ENCODE measurements at regions not wholly inside any gene's neighbourhood (a gene's known extent, or its start where the extent isn't known, plus 50 kb on each side); places are given as distances from the start of the nearest gene placed in this dataset.

DNA sequence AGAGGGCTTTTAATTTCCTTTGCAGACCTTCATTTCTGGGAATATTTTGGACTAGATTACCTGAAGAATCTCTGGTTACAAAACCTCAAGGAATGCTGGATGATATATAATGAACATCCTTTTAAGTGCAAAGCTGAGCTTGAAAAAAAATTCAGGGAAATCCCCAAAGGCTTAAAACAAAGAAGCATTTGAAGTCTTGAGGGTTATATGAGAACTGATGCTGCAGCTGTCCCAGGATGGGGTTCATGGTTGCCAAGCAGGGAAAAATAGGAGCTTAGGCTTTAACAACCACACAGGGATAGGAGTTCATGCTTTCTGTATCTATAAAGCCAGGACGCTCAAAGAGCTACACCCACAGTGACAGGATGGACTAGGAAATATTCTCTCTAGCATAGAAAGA lies 150.4 kb upstream of the IRX5 start:
- Histone ChIP-seq H3K9me3 (ENCODE audit: control insufficient read depth, low read length) (no peaks in the 10 kb centered on the region), H3K27ac (no peak overlapping the region), H3K4me1 (no peaks in the 10 kb centered on the region), H3K27me3 (ENCODE audit: control insufficient read depth, insufficient read depth, low read length) (no peaks in the 10 kb centered on the region), H3K9ac (no peak overlapping the region), H2AFZ (no peak overlapping the region), H3K4me3 (ENCODE audit: low read depth, low read length) (no peak overlapping the region), H3K79me2 (no peaks in the 10 kb centered on the region), H3K4me2 (ENCODE audit: low read length) (no peak overlapping the region), H3K36me3 (ENCODE audit: control insufficient read depth, insufficient read depth, low read length) (no peaks in the 10 kb centered on the region)
- no peak for TF ChIP-seq CTCF (IDR thresholded peaks at IDR 0.05)

DNA sequence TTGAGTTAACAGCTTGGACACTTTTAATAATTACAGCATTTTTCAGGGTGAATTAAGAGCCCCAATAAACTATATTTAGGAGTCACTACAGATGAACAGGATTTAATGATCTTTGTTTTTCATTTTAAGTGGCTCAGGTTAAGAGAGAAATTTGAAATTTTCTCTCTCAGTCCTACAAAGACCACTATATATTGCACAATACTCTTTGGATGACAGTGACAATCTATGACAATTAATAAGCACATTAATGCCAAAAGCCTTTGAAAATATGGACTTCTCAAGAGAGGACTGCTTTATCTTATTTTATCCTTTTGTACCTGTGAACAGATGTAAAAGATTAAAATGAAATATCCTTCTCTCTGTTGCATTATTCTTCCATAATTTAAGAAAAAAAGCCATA lies 151.1 kb upstream of the IRX5 start:
- H2AFZ ChIP-seq: no peak overlapping the region

DNA sequence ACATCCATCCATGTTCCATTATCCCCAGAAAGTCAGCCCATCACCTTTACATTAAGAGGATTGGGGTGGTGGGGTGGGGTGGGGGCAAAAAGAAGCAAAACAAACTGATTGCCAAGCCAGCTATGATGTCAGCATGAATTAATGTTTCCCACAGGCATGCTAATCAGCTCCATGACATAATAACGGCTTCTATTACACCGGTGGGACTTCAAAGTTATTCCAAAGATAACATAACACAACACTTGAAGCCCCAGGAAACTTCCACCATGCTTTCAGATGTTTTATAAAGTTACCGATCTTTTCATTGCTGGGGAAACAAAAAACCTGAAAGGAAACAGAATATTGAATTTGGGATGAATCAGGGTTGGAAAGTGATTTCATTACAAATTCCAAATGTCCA lies 155.9 kb upstream of the IRX5 start:
- no peak overlapping the region for H3K9ac ChIP-seq
- H3K79me2 ChIP-seq: no peaks in the 10 kb centered on the region
- no peaks in the 10 kb centered on the region for H3K36me3 ChIP-seq (ENCODE audit: control insufficient read depth, insufficient read depth, low read length)
- no peaks in the 10 kb centered on the region for H3K27me3 ChIP-seq (ENCODE audit: control insufficient read depth, insufficient read depth, low read length)
- H3K4me3 ChIP-seq (ENCODE audit: low read depth, low read length): no peak overlapping the region
- no peak overlapping the region for H3K4me2 ChIP-seq (ENCODE audit: low read length)
- no peaks in the 10 kb centered on the region for H3K9me3 ChIP-seq (ENCODE audit: control insufficient read depth, low read length)
- TF ChIP-seq CTCF (IDR thresholded peaks at IDR 0.05): no peak
- no peaks in the 10 kb centered on the region for H3K4me1 ChIP-seq
- H2AFZ ChIP-seq: no peak overlapping the region
- no peak overlapping the region for H3K27ac ChIP-seq

More for the DNA sequence above, 151.1 kb upstream of the IRX5 start:
- Histone ChIP-seq H3K4me2 (ENCODE audit: low read length) (no peak overlapping the region), H3K9ac (no peak overlapping the region), H3K79me2 (no peaks in the 10 kb centered on the region), H3K36me3 (ENCODE audit: control insufficient read depth, insufficient read depth, low read length) (no peaks in the 10 kb centered on the region), H3K9me3 (ENCODE audit: control insufficient read depth, low read length) (no peaks in the 10 kb centered on the region), H3K27ac (no peak overlapping the region), H3K4me3 (ENCODE audit: low read depth, low read length) (no peak overlapping the region), H3K27me3 (ENCODE audit: control insufficient read depth, insufficient read depth, low read length) (no peaks in the 10 kb centered on the region), H3K4me1 (no peaks in the 10 kb centered on the region)
- no peak for TF ChIP-seq CTCF (IDR thresholded peaks at IDR 0.05)

DNA sequence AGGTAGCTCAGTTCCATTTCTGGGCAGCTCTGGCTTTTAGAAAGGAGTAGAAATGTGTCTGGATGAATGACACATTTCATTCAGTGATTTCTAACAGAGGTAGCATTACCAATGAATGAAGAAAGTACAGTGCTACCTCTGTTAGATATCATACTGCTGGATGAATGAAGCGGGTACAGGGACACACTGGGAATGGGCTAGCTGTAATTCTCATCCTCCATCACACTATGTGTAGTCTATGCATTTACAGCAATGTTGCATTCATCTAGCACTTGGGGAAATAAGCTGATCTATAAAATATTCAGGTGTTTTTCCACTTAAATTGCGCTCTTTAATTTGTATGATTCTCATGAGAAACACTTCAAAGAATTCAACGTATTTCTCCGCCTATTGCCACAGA lies 158.3 kb upstream of the IRX5 start:
- Histone ChIP-seq H3K36me3 (ENCODE audit: control insufficient read depth, insufficient read depth, low read length) (no peaks in the 10 kb centered on the region), H3K4me2 (ENCODE audit: low read length) (no peak overlapping the region), H3K27ac (no peak overlapping the region), H2AFZ (no peak overlapping the region), H3K4me3 (ENCODE audit: low read depth, low read length) (no peak overlapping the region), H3K79me2 (no peaks in the 10 kb centered on the region), H3K4me1 (no peaks in the 10 kb centered on the region), H3K9me3 (ENCODE audit: control insufficient read depth, low read length) (no peaks in the 10 kb centered on the region), H3K9ac (no peak overlapping the region), H3K27me3 (ENCODE audit: control insufficient read depth, insufficient read depth, low read length) (no peaks in the 10 kb centered on the region)
- TF ChIP-seq CTCF (IDR thresholded peaks at IDR 0.05): no peak

DNA sequence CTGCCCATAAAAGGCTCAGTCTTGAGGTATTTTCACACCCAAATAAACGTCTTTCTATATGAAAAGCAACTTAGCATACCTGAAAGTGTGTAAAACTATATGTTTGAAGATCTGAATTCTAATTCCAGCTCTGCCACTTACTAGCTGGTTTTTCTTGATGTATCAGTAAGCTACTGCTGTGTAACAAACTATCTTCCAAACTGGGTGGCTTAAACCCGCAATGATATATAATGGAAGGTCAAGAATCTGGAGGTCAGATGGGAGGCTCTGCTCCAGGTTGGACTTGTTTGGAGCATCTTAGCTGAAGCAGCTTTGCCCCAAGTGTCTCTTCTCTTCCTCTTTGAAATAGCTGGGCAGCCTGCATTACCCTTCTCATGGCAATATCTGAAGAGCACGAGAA lies 164.3 kb upstream of the IRX5 start:
- TF ChIP-seq CTCF (IDR thresholded peaks at IDR 0.05): no peak
- H3K4me2 ChIP-seq (ENCODE audit: low read length): no peak overlapping the region
- H3K27me3 ChIP-seq (ENCODE audit: control insufficient read depth, insufficient read depth, low read length): no peaks in the 10 kb centered on the region

More for the DNA sequence above, 164.3 kb upstream of the IRX5 start:
- Histone ChIP-seq H3K9ac (no peak overlapping the region), H3K4me1 (no peaks in the 10 kb centered on the region), H3K9me3 (ENCODE audit: control insufficient read depth, low read length) (no peaks in the 10 kb centered on the region), H3K4me3 (ENCODE audit: low read depth, low read length) (no peak overlapping the region), H3K36me3 (ENCODE audit: control insufficient read depth, insufficient read depth, low read length) (no peaks in the 10 kb centered on the region), H2AFZ (no peak overlapping the region), H3K79me2 (no peaks in the 10 kb centered on the region), H3K27ac (no peak overlapping the region)
